ENCODE measurements at regions not wholly inside any gene's neighbourhood (a gene's known extent, or its start where the extent isn't known, plus 50 kb on each side); places are given as distances from the start of the nearest gene placed in this dataset.

GRCh38 chr6:47427680-47428079 lies 49.9 kb upstream of the CD2AP start:
- BruUV-seq (replicated peaks): no TSS peak
- POLR2A ChIA-PET (ENCODE audit: unreplicated experiment): no interaction called here

More at GRCh38 chr6:47427680-47428079, 49.9 kb upstream of the CD2AP start:
- H3K4ac ChIP-seq (ENCODE audit: low read depth, low read length): no peak overlapping the region
- no peak overlapping the region for H2BK20ac ChIP-seq (ENCODE audit: low read depth, low read length)
- no peak overlapping the region for H2BK120ac ChIP-seq (ENCODE audit: low read depth, low read length)
- H3K23ac ChIP-seq (ENCODE audit: low read depth, low read length): no peak overlapping the region
- H3K4me1 ChIP-seq (ENCODE audit: control insufficient read depth, insufficient read depth, low read length): no peaks in the 10 kb centered on the region
- no peak overlapping the region for H3K14ac ChIP-seq (replicated peaks; ENCODE audit: low read depth, low read length)
- no peaks in the 10 kb centered on the region for H3K9me1 ChIP-seq (ENCODE audit: insufficient read depth, low read length)
- H3K36me3 ChIP-seq (ENCODE audit: control insufficient read depth, insufficient read depth, low read length): no peaks in the 10 kb centered on the region
- no peak overlapping the region for H2AK9ac ChIP-seq (replicated peaks; ENCODE audit: low read depth, low read length, poor library complexity)
- no peak overlapping the region for H3K18ac ChIP-seq (ENCODE audit: low read depth, low read length)
- dilution Hi-C loops (cut with HindIII; ENCODE audit: low sequenced_read_pairs, unreplicated experiment) (no loop called here), intact Hi-C loops (cut with micrococcal nuclease) (no loop called here), in situ Hi-C loops (cut with MboI; ENCODE audit: low sequenced_read_pairs) (no loop called here)
- H3K4me3 ChIP-seq (ENCODE audit: insufficient read depth, low read depth, low read length): no peak overlapping the region
- H2BK5ac ChIP-seq (ENCODE audit: low read depth, low read length, poor library complexity, severe bottlenecking): no peak overlapping the region
- CTCF ChIA-PET: no interaction called here
- no peak overlapping the region for H3K27ac ChIP-seq (ENCODE audit: insufficient read depth, low read length)
- no peak overlapping the region for H3K56ac ChIP-seq (ENCODE audit: extremely low read depth, insufficient read depth, low read length)
- H4K91ac ChIP-seq (ENCODE audit: insufficient read depth, low read depth, low read length): no peak overlapping the region
- H3K4me2 ChIP-seq (ENCODE audit: low read depth, low read length): no peak overlapping the region
- H2AK5ac ChIP-seq (ENCODE audit: low read depth, low read length): no peak overlapping the region
- no peaks in the 10 kb centered on the region for H3K27me3 ChIP-seq (ENCODE audit: control insufficient read depth, insufficient read depth, low read length)
- H3K9ac ChIP-seq (ENCODE audit: low read depth, low read length): no peak overlapping the region
- no peak overlapping the region for H2BK15ac ChIP-seq (ENCODE audit: low read depth, low read length)
- ATAC-seq (ENCODE audit: low read depth) (no peak), DNase-seq (no peak)
- 0 out of 2 replicates have a peak, but pooled peaks cover 2% of the 10 kb centered on the region for H3K9me3 ChIP-seq (ENCODE audit: control insufficient read depth, insufficient read depth, low read length)
- no peak overlapping the region for H2AFZ ChIP-seq (replicated peaks; ENCODE audit: low read length, poor library complexity)
- no peaks in the 10 kb centered on the region for H3K79me1 ChIP-seq (ENCODE audit: low read depth in 1 of 2, low read length in 2 of 2)
- H4K20me1 ChIP-seq (ENCODE audit: insufficient read depth, low read length): no peaks in the 10 kb centered on the region
- H4K5ac ChIP-seq (ENCODE audit: low read depth, low read length): no peak overlapping the region
- H4K8ac ChIP-seq (ENCODE audit: low read depth in 2 of 2, low read length in 2 of 2): no peak overlapping the region
- TF ChIP-seq, protein P1, sequence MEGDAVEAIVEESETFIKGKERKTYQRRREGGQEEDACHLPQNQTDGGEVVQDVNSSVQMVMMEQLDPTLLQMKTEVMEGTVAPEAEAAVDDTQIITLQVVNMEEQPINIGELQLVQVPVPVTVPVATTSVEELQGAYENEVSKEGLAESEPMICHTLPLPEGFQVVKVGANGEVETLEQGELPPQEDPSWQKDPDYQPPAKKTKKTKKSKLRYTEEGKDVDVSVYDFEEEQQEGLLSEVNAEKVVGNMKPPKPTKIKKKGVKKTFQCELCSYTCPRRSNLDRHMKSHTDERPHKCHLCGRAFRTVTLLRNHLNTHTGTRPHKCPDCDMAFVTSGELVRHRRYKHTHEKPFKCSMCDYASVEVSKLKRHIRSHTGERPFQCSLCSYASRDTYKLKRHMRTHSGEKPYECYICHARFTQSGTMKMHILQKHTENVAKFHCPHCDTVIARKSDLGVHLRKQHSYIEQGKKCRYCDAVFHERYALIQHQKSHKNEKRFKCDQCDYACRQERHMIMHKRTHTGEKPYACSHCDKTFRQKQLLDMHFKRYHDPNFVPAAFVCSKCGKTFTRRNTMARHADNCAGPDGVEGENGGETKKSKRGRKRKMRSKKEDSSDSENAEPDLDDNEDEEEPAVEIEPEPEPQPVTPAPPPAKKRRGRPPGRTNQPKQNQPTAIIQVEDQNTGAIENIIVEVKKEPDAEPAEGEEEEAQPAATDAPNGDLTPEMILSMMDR (conservative IDR thresholded peaks at IDR 0.05; ENCODE audit: low read depth, low read length): no peak
- TF ChIP-seq NFE2L2 (IDR thresholded peaks at IDR 0.05; ENCODE audit: low read depth, low read length): no peak
- no peak for TF ChIP-seq POLR2A (IDR thresholded peaks at IDR 0.05; ENCODE audit: low read depth, low read length)
- TF ChIP-seq, protein P2, sequence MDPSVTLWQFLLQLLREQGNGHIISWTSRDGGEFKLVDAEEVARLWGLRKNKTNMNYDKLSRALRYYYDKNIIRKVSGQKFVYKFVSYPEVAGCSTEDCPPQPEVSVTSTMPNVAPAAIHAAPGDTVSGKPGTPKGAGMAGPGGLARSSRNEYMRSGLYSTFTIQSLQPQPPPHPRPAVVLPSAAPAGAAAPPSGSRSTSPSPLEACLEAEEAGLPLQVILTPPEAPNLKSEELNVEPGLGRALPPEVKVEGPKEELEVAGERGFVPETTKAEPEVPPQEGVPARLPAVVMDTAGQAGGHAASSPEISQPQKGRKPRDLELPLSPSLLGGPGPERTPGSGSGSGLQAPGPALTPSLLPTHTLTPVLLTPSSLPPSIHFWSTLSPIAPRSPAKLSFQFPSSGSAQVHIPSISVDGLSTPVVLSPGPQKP (IDR thresholded peaks at IDR 0.05; ENCODE audit: borderline replicate concordance, low read depth, low read length): no peak
- TF ChIP-seq, protein P3, sequence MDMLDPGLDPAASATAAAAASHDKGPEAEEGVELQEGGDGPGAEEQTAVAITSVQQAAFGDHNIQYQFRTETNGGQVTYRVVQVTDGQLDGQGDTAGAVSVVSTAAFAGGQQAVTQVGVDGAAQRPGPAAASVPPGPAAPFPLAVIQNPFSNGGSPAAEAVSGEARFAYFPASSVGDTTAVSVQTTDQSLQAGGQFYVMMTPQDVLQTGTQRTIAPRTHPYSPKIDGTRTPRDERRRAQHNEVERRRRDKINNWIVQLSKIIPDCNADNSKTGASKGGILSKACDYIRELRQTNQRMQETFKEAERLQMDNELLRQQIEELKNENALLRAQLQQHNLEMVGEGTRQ (IDR thresholded peaks at IDR 0.05; ENCODE audit: low read depth, low read length): no peak
- TF ChIP-seq MAFK (IDR thresholded peaks at IDR 0.05; ENCODE audit: low read depth, low read length): no peak
- TF ChIP-seq MXI1 (IDR thresholded peaks at IDR 0.05; ENCODE audit: borderline replicate concordance, low read depth, low read length): no peak
- TF ChIP-seq CEBPB (IDR thresholded peaks at IDR 0.05; ENCODE audit: low read depth, low read length): no peak
- TF ChIP-seq BHLHE40 (IDR thresholded peaks at IDR 0.05; ENCODE audit: low read depth, low read length): no peak
- TF ChIP-seq FOS (IDR thresholded peaks at IDR 0.05; ENCODE audit: low read depth, low read length): no peak
- TF ChIP-seq RCOR1 (IDR thresholded peaks at IDR 0.05; ENCODE audit: insufficient replicate concordance, low read length): no peak

Measured in IMR-90 (cell line).